Tibial artery (tissue), 4 donors: ENCODE measurements at regions not wholly inside any gene's neighbourhood (a gene's known extent, or its start where the extent isn't known, plus 50 kb on each side); places are given as distances from the start of the nearest gene placed in this dataset.

ENCODE experiments used
- DNase-seq, 2 donors: peaks; one replicate each; pipeline ENCODE4 v3.0.0-alpha.2; 2019
- H3K27ac ChIP-seq, 2 donors: fragments of 200-600 bp; sonication (generic) in 1 of 2; 1 replicate in 1 of 2; 2 replicates in 1 of 2; pipeline ENCODE4 v1.5.1; 2018 to 2019; ENCODE audit warnings: mild to moderate bottlenecking in 1 of 2
- H3K27me3 ChIP-seq, 2 donors: fragments of 200-600 bp; sonication (generic) in 1 of 2; one replicate each; pipeline versions ENCODE4 v1.5.1 to v1.6.0; 2016 to 2019
- H3K36me3 ChIP-seq, 3 donors: fragments of 200-600 bp; sonication (generic) in 2 of 3; one replicate each; pipeline ENCODE4 v1.5.1; 2016 to 2019; ENCODE audit warnings: mild to moderate bottlenecking in 2 of 3
- H3K4me1 ChIP-seq, 4 donors: fragments of 200-600 bp; sonication (generic) in 2 of 4; 1 replicate in 3 of 4; 2 replicates in 1 of 4; pipeline ENCODE4 v1.5.1; 2016 to 2019
- H3K4me3 ChIP-seq, 2 donors: fragments of 200-600 bp; sonication (generic) in 1 of 2; 1 replicate in 1 of 2; 2 replicates in 1 of 2; pipeline ENCODE4 v1.5.1; 2018 to 2019; ENCODE audit warnings: mild to moderate bottlenecking in 2 of 2
- H3K9me3 ChIP-seq, 3 donors: fragments of 200-600 bp; sonication (generic) in 1 of 3; one replicate each; pipeline ENCODE4 v1.5.1; 2016 to 2019
- CTCF ChIP-seq, 2 experiments: fragments of 200-600 bp in 1 of 2; fragments of 450-650 bp in 1 of 2; IDR thresholded peaks; one replicate each; pipeline ENCODE4 v1.5.1; 2017 to 2019; ENCODE audit warnings: antibody characterized with exemption in 2 of 2, mild to moderate bottlenecking in 1 of 2, moderate library complexity in 1 of 2
- intact Hi-C: fragments of 100-400 bp; cut with DNase I; formaldehyde crosslinking; loops from one replicate; pipeline ENCODE4 v1.15.0; 2023; ENCODE audit warnings: low total_unique reads

- Histone ChIP-seq H3K27ac (no peak overlapping the region), H3K9me3 (no peaks in the 10 kb centered on the region), H3K4me1 (no peaks in the 10 kb centered on the region), H3K36me3 (no peaks in the 10 kb centered on the region), H3K27me3 (no peaks in the 10 kb centered on the region), H3K4me3 (no peak overlapping the region)
- DNase-seq = no peak
- intact Hi-C loops = no loop called here
- TF ChIP-seq CTCF (IDR thresholded peaks at IDR 0.05) = no peak
Measured at GRCh38 chr13:106997696-106998095, 429.8 kb upstream of the ARGLU1 start.

DNA sequence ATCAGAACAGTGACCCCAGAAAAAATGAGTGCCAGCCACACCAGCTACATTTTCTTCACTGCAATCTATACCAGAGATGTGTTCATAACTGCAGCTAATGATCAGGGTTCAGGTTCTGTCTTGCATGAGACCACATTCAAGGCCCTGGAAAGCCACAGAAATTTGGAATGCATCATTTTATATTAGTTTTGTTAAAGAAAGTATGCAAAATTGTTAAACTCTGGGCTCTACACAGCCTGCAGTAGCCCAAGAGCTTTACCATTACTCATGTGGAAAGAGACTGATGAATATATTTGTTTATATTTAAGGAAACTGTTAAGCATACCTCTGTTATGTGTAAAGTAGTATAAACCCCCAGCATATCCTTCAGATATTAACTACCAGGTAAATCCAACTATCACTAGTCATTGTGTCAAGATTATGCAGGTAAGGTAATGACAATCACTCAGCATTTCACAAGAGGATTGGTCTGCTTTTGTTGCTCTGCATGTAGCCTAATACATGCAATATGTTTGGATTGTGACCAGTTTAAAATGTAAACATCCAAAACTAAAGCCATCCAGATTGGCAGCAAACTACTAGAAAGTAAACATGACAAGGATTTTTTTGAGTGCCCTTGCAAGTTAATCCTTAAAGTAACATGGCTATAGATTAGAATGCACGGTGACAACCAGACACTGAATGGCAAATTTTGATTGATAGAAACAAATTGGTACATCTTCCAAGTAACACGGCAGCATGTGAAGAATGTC, 429.1 kb upstream of the ARGLU1 start:
- H3K4me3 ChIP-seq = no peak overlapping the region
- no peak for TF ChIP-seq CTCF (IDR thresholded peaks at IDR 0.05)
- no peaks in the 10 kb centered on the region for H3K36me3 ChIP-seq
- intact Hi-C loops = no loop called here
- H3K9me3 ChIP-seq = no peaks in the 10 kb centered on the region
- H3K4me1 ChIP-seq = no peaks in the 10 kb centered on the region
- no peak overlapping the region for H3K27ac ChIP-seq
- no peaks in the 10 kb centered on the region for H3K27me3 ChIP-seq
- no peak for DNase-seq

DNA sequence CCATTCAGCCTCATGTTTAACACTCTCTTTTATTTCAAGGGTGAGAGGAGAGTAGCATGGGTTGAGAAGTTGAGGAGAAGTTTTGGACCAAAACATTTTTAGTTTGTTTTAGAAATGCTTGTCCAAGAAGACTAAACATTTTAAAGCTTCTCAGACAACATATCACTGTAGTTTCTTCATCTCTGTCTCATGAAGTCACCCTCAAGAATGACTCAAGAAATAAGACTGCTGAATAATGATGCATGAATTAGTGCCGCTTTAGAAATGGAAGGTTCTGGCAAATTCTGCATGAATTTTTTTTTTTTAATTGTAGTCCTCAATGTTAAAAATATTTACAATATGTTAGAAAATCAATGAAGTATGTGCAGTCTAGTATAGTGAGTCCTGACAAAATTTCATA, 422.7 kb upstream of the ARGLU1 start:
- DNase-seq = no peak
- no peak for TF ChIP-seq CTCF (IDR thresholded peaks at IDR 0.05)
- H3K4me1 ChIP-seq = no peaks in the 10 kb centered on the region
- no peaks in the 10 kb centered on the region for H3K9me3 ChIP-seq
- no peak overlapping the region for H3K27ac ChIP-seq
- no peaks in the 10 kb centered on the region for H3K36me3 ChIP-seq
- H3K4me3 ChIP-seq = no peak overlapping the region
- H3K27me3 ChIP-seq = no peaks in the 10 kb centered on the region
- intact Hi-C loops = no loop called here

- Histone ChIP-seq H3K9me3 (no peaks in the 10 kb centered on the region), H3K27me3 (no peaks in the 10 kb centered on the region), H3K27ac (no peak overlapping the region), H3K4me1 (no peaks in the 10 kb centered on the region), H3K36me3 (no peaks in the 10 kb centered on the region), H3K4me3 (no peak overlapping the region)
- DNase-seq = no peak
- TF ChIP-seq CTCF (IDR thresholded peaks at IDR 0.05) = no peak
- intact Hi-C loops = no loop called here
Measured at GRCh38 chr13:106989876-106990275, 421.9 kb upstream of the ARGLU1 start.

GRCh38 chr13:106987427-106987785, 419.5 kb upstream of the ARGLU1 start:
- Histone ChIP-seq H3K36me3 (no peaks in the 10 kb centered on the region), H3K4me3 (no peak overlapping the region), H3K4me1 (no peaks in the 10 kb centered on the region), H3K27me3 (no peaks in the 10 kb centered on the region), H3K9me3 (no peaks in the 10 kb centered on the region), H3K27ac (no peak overlapping the region)
- intact Hi-C loops = no loop called here
- no peak for TF ChIP-seq CTCF (IDR thresholded peaks at IDR 0.05)
- DNase-seq = no peak
